ENCODE measurements at regions not wholly inside any gene's neighbourhood (a gene's known extent, or its start where the extent isn't known, plus 50 kb on each side); places are given as distances from the start of the nearest gene placed in this dataset.

- DNase-seq (ENCODE audit: extremely low read depth, low read depth): no peak
- no peak for TF ChIP-seq CTCF (IDR thresholded peaks at IDR 0.05; ENCODE audit: low read depth, low read length)
Measured at GRCh38 chr11:33417121-33417520, 159.9 kb downstream of the HIPK3 start.

GRCh38 chr11:33413301-33413700 is 156.1 kb downstream of the HIPK3 start:
- no peak for DNase-seq (ENCODE audit: extremely low read depth, low read depth)
- no peak for TF ChIP-seq CTCF (IDR thresholded peaks at IDR 0.05; ENCODE audit: low read depth, low read length)

- DNase-seq (ENCODE audit: extremely low read depth, low read depth): no peak
- TF ChIP-seq CTCF (IDR thresholded peaks at IDR 0.05; ENCODE audit: low read depth, low read length): no peak
Measured at GRCh38 chr11:33412241-33412640, 155.1 kb downstream of the HIPK3 start.

- no peak for DNase-seq (ENCODE audit: extremely low read depth, low read depth)
- TF ChIP-seq CTCF (IDR thresholded peaks at IDR 0.05; ENCODE audit: low read depth, low read length): no peak
Measured at GRCh38 chr11:33411751-33412150, 154.6 kb downstream of the HIPK3 start.

GRCh38 chr11:33410086-33410765 is 153.0 kb downstream of the HIPK3 start:
- TF ChIP-seq CTCF (IDR thresholded peaks at IDR 0.05; ENCODE audit: low read depth, low read length): no peak
- DNase-seq (ENCODE audit: extremely low read depth, low read depth): no peak

Measured in AG09319 (cell line).